ENCODE measurements at regions not wholly inside any gene's neighbourhood (a gene's known extent, or its start where the extent isn't known, plus 50 kb on each side); places are given as distances from the start of the nearest gene placed in this dataset.
A peak's percentile ranks its signal among the peaks of the same experiment; 100 is the strongest.

GRCh38 chr7:139159900-139160675, 50.6 kb upstream of the ZC3HAV1 start:
- peaks cover 4% of the 10 kb centered on the region for H3K4me1 ChIP-seq (ENCODE audit: control insufficient read depth, insufficient read depth, low read length, unreplicated experiment)
- peaks cover 16% of the 10 kb centered on the region for H3K36me3 ChIP-seq (ENCODE audit: insufficient read depth, low read length)
- no peak overlapping the region for H2AFZ ChIP-seq (ENCODE audit: low read length, unreplicated experiment)
- H3K79me2 ChIP-seq (ENCODE audit: control insufficient read depth, insufficient read depth, low read length, unreplicated experiment): no peaks in the 10 kb centered on the region
- no peak overlapping the region for H3K27ac ChIP-seq (ENCODE audit: low read depth, low read length)
- H3K4me3 ChIP-seq (ENCODE audit: low read depth, low read length): no peak overlapping the region
- H3K27me3 ChIP-seq (ENCODE audit: insufficient read depth, low read length): no peaks in the 10 kb centered on the region

GRCh38 chr7:139168479-139168878, 59.0 kb upstream of the ZC3HAV1 start:
- Histone ChIP-seq H3K4me3 (ENCODE audit: low read depth, low read length) (no peak overlapping the region), H3K4me1 (ENCODE audit: control insufficient read depth, insufficient read depth, low read length, unreplicated experiment) (no peaks in the 10 kb centered on the region), H3K27ac (ENCODE audit: low read depth, low read length) (no peak overlapping the region), H3K27me3 (ENCODE audit: insufficient read depth, low read length) (no peaks in the 10 kb centered on the region), H2AFZ (ENCODE audit: low read length, unreplicated experiment) (no peak overlapping the region), H3K79me2 (ENCODE audit: control insufficient read depth, insufficient read depth, low read length, unreplicated experiment) (no peaks in the 10 kb centered on the region), H3K36me3 (ENCODE audit: insufficient read depth, low read length) (peaks cover 11% of the 10 kb centered on the region)

DNA sequence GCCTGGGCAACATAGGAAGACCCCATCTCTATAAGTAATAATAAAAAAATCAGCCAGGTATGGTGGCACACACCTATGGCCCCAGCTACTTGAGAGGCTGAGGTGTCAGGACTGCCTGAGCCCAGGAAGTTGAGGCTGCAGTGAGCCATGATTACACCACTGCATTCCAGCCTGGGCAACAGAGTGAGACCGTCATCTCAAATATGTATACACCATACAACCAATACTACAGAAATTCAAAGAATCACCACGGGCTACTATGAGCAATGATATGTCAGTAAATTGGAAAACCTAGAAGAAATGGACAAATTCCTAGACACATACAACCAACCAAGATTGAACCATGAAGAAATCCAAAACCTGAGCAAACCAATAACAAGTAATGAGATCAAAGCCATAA, 60.3 kb upstream of the ZC3HAV1 start:
- peaks cover 11% of the 10 kb centered on the region for H3K36me3 ChIP-seq (ENCODE audit: insufficient read depth, low read length)
- H2AFZ ChIP-seq (ENCODE audit: low read length, unreplicated experiment): no peak overlapping the region
- no peaks in the 10 kb centered on the region for H3K4me1 ChIP-seq (ENCODE audit: control insufficient read depth, insufficient read depth, low read length, unreplicated experiment)
- no peaks in the 10 kb centered on the region for H3K27me3 ChIP-seq (ENCODE audit: insufficient read depth, low read length)
- H3K27ac ChIP-seq (ENCODE audit: low read depth, low read length): no peak overlapping the region
- H3K4me3 ChIP-seq (ENCODE audit: low read depth, low read length): no peak overlapping the region
- H3K79me2 ChIP-seq (ENCODE audit: control insufficient read depth, insufficient read depth, low read length, unreplicated experiment): no peaks in the 10 kb centered on the region

DNA sequence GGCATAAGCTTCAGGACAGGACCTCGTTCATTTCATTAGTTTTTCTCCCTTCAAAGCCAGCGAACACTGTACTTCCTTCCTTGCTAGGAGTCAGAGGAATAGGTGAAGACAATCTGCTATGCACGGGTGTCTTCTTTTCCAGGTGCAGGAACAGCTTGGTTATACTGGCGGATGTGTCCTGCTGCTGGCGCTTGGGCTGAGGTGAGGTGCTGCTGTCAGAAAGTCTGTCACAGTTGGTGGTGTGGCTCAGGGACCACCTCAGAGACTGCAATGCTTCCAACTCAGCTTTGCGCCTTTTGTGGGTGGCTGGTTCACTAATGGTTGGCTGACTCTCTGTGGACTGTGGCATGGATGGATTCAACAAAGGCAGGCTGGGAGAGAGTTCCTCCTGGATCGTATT, 58.3 kb upstream of the UBN2 start:
- no peak overlapping the region for H2AFZ ChIP-seq (ENCODE audit: low read length, unreplicated experiment)
- no peak overlapping the region for H3K27ac ChIP-seq (ENCODE audit: low read depth, low read length)
- H3K4me3 ChIP-seq (ENCODE audit: low read depth, low read length): no peak overlapping the region
- peaks cover 11% of the 10 kb centered on the region for H3K36me3 ChIP-seq (ENCODE audit: insufficient read depth, low read length)
- no peaks in the 10 kb centered on the region for H3K27me3 ChIP-seq (ENCODE audit: insufficient read depth, low read length)
- no peaks in the 10 kb centered on the region for H3K79me2 ChIP-seq (ENCODE audit: control insufficient read depth, insufficient read depth, low read length, unreplicated experiment)
- no peaks in the 10 kb centered on the region for H3K4me1 ChIP-seq (ENCODE audit: control insufficient read depth, insufficient read depth, low read length, unreplicated experiment)

DNA sequence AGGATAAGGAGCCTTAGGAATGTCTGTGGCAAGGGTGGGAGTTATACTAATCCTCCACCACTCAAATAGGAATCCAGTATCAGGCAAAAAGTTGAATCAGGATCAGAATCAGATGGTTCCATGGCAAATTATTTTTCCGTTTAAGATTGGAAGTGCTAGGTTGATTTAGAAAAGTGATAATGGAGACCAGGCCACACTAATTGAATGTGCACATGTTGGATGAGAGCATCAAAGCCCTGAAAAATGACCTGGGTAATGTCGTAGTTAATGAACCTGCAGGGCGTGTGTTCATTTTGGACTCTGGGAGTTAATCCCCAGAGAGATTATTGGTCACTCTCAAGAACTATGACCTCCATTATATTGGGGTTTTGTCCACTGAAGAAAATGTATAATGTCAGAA, 53.3 kb upstream of the UBN2 start:
- Histone ChIP-seq H3K36me3 (ENCODE audit: insufficient read depth, low read length) (no peaks in the 10 kb centered on the region), H2AFZ (ENCODE audit: low read length, unreplicated experiment) (no peak overlapping the region), H3K4me1 (ENCODE audit: control insufficient read depth, insufficient read depth, low read length, unreplicated experiment) (peaks cover 16% of the 10 kb centered on the region), H3K79me2 (ENCODE audit: control insufficient read depth, insufficient read depth, low read length, unreplicated experiment) (no peaks in the 10 kb centered on the region), H3K27me3 (ENCODE audit: insufficient read depth, low read length) (no peaks in the 10 kb centered on the region), H3K4me3 (ENCODE audit: low read depth, low read length) (no peak overlapping the region), H3K27ac (ENCODE audit: low read depth, low read length) (no peak overlapping the region)

DNA sequence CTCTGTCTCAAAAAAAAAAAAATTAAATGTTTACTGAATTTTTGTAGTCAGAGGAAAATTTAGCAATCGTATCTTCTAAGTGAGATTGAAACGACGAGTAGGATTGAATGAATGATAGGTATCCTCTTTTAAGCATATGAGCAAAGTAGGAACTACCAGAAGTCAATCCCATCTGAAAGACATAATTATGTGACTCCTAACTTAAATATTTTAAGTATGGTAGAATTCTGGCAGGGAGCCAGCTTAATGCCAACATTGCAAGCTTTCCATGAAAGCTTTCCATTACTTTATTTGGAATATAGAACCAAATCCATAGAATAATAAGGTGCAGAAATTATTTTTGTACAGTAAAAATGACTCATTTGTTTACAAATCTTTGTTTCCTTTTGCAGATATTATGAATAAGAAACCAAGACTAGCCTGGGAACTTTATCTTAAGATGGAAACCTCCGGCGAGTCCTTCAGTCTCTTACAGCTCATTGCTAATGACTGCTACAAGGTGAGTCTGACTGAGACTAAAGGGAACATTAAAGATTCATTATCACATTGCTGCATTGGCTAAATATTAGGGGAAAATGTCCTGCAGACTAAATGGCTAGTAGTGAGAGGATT, 50.2 kb upstream of the UBN2 start:
- Histone ChIP-seq H3K27me3 (ENCODE audit: insufficient read depth, low read length) (no peaks in the 10 kb centered on the region), H3K79me2 (ENCODE audit: control insufficient read depth, insufficient read depth, low read length, unreplicated experiment) (no peaks in the 10 kb centered on the region), H3K4me3 (ENCODE audit: low read depth, low read length) (no peak overlapping the region), H2AFZ (ENCODE audit: low read length, unreplicated experiment) (no peak overlapping the region), H3K4me1 (ENCODE audit: control insufficient read depth, insufficient read depth, low read length, unreplicated experiment) (peaks cover 16% of the 10 kb centered on the region), H3K27ac (ENCODE audit: low read depth, low read length) (peak overlapping the region; percentile 0; the same call in 1 of the 2 replicates), H3K36me3 (ENCODE audit: insufficient read depth, low read length) (no peaks in the 10 kb centered on the region)
